NCI-H1417 treated with DMSO at 0.1 percent for 48 hours (cell line): ENCODE measurements at regions not wholly inside any gene's neighbourhood (a gene's known extent, or its start where the extent isn't known, plus 50 kb on each side); places are given as distances from the start of the nearest gene placed in this dataset.
"Not testable (repeated sequence)": the region's sequence is repeated elsewhere in the genome, so short reads cannot be mapped to it uniquely, and the experiment has no call there.

ENCODE experiments used
- DNase-seq: peaks from one replicate; lab custom pipeline; 2025; lab: John Stamatoyannopoulos, UW

DNA sequence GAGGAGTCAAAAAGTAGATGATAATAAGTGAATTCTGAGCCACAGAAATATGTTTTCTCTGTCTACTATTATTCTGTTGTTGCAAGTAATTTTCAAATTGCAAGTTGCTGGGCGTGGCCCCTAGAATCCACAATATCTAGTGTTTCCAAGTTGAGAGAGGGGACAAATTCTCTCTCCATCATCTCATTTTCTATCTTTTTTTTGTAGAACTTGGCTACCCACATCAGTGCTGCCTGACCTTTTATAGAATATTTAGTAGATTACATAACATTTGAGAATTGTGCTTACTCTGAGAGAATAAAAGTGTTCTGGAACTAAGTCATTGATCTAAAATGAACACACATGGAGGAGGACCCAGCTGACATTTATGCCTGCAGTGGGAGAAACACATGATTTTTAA is 110.9 kb upstream of the CSNK1A1L start:
- DNase-seq = no peak

DNA sequence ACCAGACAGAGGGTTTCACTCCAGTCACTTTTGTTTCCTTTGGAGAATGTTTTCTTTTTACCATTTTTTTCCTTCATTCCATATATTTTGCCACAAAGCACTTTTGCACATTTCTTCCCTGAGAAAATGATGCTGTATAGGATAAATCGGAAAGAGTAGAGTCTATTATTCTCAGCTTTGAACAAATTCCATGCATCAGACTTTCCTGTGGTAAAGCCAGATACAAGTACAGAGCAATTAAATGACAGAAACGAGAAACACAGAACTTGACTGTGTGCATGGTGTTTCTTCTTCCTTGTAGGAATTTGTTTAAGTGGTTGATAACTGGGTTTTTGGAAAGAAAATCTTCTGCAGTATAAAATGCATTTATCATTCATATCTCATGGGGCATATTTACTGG is 107.4 kb upstream of the CSNK1A1L start:
- no peak for DNase-seq

DNA sequence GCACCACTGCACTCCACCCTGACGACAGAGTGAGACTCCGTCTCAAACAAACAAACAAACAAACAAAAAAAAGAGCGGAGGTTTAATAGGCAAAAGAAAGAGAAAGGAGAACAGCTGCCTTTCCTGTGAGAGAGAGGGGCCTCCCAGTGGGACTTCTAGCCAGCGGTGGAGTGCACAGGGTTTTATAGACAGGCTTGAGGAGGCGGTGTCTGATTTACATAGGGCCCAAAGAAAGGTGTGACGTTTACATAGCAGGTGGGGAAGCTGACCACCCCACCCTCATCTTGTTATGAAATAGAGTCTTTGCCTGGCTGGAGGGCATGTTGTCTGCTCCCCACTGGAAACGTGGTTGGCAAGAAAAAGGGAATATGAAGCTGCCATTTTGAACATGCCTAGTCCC is 106.0 kb upstream of the CSNK1A1L start:
- DNase-seq = no peak

DNA sequence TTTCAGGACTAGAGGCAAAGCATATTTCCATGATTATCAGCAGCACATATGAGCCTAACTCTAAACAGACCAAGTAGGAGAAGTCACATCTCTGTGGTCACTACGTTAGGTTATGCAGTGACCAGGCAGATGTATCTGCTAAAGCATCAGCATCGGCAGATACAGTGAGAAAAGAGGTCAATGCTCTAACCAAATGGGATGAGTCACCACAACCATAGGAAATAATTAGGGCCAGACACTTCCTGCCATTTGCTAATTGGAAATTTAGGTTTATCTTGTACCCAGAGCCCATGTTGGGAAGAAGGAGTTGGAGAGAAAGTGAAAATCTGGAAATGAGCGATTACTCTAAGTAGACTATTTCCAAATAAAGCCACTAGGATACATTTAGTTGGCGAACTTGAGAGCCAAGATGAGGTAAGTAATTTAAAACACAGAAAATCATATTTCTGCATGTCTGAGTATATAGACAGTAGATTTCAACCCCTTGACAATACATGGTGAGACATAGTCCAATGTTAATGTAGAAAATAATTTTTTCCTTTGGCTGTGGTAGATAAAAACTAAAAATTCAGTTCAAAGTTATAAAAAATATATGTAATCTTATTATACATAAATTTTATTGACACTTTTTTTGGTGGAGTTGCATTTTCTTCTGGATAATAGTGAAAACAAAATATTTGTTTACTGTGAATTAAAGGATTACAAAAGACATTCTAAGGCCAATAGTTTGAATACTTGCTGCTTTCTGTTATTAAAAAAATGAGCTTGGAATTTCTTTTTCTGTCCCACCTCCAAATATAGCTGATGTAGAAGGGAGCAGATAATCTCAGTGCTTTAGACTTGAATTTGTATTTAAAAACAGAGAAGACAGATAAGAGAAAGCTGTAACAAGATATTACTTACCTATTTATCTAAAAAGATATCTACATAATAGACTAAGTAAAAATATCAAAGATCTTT is 104.4 kb upstream of the CSNK1A1L start:
- DNase-seq = no peak

DNA sequence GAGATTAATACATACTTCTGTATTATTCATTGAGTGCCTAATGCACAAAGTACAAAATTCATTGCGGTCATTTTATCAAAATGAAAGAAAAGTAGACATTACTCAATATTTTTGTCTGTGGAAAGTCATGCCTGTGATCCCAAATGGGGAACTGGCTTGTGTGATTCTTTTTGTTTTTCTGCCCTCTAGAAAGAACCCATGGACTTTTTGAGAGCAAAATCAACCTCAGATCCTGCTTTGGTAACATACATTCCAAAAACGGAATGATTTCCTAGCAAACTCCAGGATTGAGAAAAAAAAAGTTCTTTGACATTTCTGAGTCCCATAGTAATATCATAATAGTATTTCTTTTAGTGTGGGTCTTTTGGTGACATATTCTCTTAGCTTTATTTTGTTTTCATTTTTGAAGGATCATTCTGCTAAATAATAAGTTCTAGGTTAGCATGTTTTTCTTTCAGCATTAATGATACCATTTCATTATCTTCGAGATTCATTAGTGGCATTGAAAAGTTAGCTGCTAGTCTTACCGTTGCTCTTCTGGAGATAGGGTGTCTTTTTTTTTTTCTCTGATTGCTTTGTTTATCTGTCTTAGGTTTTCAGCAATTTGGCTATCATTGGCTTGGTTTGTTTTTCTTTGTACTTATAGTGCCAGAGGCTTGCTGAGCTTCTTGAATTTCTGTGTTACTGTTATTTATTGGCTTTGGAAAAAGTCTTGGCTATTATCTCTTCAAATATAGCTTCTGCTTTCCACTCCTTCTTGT is 102.4 kb upstream of the CSNK1A1L start:
- DNase-seq = no peak

DNA sequence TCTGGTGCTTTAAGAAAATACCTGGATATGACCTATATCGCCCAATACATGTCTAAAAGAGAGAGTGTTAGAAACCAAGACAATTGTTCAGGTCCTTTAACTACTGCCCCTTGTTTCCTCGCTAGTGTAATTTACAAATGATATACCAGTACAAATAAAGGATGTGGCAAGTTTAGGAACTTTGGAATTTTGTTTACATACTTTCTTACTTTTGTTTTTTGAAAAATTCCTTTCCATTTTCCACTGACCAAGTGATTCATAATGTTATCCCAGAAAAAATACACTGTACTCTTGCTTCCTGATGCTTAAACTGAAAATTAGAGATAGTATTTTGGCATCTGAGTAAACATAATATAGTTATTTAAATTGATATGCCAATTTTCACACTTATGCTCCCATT is 96.8 kb upstream of the CSNK1A1L start:
- DNase-seq = no peak

DNA sequence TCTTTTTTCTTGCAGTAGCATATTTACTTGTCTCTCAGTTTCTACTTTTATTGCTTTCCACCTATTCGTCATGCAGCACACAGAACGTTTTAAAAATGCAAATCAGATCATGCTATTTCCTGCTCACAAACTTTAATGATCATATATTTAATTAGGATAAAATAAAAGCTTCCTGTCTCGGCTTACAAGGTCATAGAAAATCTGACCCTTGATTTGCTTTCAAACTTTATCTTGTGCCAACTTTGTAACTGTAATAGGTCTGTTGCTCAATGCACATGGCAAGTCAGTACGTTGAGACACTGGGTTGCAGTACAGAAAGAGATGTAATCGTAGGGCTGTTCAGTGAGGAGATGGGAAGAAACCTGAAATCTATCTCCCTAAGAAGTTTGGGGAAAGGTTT is 95.6 kb upstream of the CSNK1A1L start:
- DNase-seq = no peak

DNA sequence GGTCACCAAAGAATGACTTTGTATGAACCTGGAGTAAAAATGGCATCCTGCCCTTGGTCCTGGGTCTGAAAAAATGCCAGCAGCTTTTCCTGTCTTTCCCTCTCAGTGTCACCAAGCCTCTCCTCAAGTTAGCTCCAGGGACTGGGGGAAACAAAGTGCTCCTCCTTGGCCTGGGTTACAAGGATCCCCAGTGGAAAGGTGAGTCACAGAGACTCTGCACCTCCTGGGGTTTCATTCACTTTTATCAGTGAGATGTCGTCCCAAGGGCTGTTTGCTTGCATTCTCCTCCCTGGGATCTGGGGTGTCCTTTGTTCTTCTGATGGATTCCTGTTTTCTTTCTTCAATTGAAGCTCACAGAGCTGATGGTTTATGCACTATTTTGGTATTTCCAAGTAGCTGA is 93.2 kb upstream of the CSNK1A1L start:
- no peak for DNase-seq

DNA sequence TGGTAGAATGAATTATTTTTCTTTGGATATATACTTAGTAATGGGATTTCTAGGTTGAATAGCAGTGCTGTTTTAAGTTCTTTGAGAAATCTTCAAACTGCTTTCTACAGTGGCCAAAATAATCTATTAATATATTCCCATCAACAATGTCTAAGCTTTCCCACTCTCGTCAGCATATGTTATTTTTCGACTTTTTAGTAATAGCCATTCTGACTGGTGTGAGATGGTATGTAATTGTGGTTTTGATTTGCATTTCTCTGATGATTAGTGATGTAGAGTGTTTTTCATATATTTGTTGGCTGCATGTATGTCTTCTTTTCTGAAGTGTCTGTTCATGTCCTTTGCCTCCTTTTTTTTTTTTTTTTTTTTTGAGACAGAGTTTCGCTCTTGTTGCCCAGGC is 90.2 kb upstream of the CSNK1A1L start:
- no peak for DNase-seq

DNA sequence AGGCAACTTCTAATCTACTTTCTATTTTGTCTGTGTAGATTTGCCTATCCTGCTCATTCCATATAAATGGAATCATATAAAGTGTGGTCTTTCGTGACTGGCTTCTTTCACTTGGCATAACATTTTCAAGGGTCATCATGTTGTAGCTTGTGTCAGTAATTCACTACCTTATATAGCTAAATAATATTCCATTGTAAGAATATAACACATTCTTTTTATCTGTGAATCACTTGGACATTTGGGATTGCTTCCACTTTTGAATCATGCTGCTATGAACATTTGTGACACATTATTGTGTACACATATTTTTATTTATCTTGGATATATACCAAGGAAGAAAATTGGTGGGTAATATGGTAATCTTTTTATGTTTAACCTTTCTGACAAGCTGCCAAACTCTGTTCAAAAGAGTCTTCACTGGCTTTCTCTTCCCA is 89.0 kb upstream of the CSNK1A1L start:
- DNase-seq = no peak

DNA sequence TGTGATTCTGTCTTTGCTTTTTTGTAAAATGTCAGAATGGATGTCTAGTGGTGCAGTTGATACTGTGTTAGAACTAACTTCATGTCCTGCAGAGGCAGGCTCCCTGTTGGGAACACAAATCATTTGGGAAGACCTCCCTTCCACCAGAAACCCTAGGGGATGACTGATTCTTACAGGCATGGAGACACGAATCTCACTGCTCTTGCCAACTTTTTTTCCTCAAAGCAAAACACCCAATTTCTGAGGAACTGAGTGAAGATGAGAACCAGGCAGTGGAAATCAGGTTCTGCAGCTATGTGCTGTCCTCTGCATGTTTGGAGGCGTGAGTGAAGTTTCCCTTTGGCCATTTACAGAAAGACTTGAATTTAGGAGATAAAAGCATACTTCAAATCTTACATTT is 87.5 kb upstream of the CSNK1A1L start:
- DNase-seq = no peak

DNA sequence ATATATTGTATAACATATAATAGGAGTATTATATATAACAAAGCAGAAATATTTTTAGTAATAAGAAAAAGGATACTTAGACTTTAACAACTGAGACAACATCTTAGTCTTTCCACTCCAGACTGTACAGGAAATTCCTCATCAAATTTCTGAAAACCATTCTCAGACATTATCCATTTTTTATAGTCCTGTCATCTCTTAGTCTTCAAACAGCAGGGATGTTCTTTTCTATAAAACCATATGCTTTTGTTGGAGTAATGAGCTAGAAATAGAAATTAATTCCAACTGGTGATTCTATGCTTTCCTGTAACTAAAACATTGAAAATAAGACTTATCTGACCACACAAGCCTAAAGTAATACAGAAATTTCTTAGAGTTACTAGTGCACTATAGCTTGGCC is 82.2 kb upstream of the CSNK1A1L start:
- no peak for DNase-seq

DNA sequence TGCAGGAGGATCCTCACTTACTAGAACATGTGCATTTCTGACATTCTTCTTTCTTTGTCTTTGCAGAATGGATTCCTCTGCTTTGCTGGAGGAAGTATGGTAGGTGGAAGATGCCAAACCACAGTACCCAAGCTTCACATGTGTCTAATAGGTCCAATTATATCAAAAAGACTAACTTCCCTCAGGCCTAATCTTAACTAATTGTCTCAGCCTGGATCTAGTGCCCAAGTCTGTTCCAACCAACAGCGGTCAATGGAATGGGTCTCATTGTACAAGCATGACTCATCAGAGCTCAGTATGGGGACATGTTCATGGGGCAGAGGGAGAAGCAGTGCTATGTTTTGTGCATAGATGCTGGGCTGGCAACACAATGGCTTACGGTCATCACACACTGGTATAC is 81.6 kb upstream of the CSNK1A1L start:
- no peak for DNase-seq

DNA sequence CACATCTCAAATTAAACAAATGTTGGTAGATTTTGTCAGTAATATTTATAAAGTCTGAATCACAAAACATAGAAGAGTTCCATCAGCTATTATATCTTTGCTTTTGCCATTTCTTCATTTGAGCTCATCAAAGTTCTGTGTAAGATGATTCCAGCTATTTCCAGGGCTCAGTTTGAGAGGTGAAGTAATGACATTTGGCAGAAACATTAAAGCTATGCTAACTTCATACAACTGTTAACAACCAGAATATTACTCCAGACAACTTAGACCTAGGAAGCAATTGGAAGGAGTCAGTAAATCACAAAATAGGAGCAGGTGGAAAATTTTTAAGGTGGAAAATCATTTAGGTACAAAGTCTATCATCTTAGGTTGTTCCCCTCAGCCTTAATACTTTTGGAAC is 76.2 kb upstream of the CSNK1A1L start:
- no peak for DNase-seq

DNA sequence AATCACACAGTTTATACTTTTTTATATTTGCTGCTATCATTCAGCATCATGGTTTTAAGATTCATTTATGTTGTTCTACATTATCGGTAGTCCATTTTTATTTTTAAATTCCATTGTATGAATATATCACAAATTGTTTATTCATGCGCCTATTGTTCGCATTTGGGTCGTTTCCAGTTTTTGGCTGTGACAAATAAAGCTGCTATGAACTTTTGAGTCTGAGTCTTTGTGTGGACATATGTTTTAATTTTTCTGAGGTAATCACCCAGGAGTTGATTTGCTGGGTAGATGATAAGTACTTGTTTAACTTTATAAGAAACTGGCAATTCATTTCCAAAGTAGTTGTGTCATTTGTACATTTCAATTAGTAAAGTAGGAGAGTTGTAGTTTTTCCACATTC is 74.2 kb upstream of the CSNK1A1L start:
- DNase-seq = no peak

DNA sequence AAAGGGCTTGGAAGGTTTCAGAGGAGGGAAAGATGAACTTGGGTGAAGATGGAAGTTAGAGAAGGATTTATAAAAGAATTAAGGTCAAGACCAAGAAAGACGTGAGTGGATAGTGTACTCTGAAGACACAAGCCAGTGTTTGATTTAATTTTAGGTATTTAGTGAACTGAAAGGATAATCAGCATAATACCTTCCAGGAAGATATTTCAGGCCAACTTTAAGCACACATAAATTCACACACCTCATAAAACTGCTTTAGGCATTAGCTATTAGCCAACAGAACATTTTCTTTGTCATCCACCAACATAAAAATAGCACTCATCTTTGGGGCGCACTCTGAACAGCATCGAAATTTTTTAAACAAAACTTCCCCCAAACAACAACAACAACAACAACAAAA is 71.7 kb upstream of the CSNK1A1L start:
- no peak for DNase-seq

DNA sequence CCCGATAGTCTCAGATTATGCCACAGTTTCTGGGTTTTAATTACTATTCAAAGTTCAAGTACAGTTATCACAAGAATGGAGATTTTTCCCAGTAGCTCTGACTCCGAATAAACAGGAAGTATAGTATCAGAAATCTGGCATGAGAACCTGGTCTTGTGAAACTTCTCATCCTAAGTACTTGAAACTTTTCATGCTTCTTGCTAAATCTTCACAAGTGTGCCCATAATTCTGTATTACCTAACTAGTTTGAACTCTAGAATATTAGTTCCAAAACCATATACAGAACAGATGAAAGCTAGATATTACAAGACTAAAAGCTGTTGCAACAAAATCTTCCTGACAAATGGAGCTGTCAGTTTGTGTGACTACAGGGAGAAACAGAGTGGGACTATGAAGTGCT is 70.5 kb upstream of the CSNK1A1L start:
- no peak for DNase-seq

DNA sequence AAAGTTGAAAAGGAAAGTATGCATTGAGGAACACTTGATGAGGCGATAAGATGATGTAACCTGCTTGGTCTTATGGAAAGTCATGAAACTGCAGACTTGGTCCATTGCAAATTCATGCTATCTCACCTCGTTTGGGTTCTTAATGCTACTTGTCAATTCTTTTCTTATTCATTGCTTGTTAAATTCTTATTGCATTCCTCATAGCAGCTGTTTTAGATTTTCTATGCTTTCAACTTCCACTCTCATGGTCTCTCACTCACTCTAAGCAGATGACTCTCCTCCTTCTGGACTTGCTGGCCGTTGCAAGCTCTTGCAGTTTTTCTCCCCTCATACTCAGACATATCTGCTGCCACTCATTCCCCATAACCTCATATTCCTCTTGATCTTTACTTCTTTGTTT is 67.8 kb upstream of the CSNK1A1L start:
- DNase-seq = no peak

DNA sequence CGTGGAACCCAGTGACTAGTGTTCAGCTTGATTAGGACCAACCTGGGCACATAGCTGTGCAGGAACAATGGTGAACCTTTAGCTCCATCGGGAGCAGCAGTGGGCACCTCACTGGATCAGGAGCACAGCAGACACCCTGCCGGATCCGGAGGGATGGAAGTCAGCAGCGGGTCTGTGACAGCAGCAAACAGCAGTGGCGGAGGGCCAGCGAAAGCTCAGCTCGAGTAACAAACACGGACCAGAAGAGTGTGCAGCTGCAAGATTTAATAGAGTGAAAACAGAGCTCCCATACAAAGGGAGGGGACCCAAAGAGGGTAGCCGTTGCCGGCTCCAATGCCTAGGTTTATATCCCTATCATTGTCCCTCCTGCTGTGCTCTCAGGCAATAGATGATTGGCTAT is 66.8 kb upstream of the CSNK1A1L start:
- not testable (repeated sequence) for DNase-seq

DNA sequence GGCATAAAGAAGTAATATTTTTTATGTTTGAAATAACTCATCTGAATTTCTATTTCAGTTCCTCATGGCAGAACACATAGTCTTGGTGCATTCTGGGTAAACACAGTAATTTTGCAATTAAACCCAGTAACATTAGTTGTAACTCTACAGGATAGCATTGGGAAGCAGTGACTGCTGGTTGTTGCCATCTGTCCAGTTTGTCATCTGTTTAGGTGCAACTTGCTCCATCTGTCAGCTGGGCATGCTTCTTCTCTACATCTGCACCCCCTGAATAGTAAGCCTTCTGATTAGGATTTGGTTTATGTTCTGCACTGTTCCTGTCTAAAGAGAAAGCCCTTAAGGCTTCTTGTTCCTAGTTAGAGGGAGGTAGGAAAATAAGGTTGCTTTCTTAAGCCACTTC is 63.5 kb upstream of the CSNK1A1L start:
- DNase-seq = no peak

DNA sequence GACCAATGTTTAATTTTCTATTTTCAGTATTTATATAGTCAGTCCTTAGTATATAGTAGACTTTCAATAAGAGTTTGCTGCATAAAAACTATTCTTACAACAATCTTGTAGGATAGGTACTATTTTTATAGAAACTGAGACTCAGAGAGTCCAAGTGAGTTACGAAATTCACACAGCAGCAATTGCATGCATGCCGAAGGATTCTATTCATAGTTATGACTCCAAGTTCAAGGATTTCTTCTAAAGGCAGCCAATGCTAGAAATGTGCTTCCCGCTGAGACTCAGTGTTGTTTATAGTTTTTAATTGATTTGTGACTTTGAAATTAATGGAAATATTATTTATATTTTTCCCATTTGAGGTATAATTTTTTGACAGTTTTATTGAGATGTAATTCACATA is 62.7 kb upstream of the CSNK1A1L start:
- DNase-seq = no peak

DNA sequence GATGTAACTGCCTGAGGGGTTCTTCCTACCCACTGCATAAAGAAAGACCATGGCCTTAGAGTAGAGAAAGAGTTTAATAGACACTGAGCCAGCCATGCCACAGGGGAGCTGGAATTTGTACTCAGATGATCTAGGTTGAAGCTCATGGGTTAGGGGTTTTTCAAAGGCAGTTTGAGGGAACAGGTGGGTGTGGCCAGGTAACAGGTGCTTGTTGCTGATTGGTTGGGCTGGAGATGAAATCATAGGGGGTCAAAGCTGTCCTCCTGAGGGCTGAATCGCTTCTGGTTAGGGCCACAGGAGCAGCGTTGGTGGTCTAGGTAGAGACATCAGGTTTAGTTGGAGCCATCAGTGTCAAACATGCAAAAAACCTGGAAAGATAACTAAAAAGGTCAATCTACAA is 59.2 kb upstream of the CSNK1A1L start:
- DNase-seq = no peak

DNA sequence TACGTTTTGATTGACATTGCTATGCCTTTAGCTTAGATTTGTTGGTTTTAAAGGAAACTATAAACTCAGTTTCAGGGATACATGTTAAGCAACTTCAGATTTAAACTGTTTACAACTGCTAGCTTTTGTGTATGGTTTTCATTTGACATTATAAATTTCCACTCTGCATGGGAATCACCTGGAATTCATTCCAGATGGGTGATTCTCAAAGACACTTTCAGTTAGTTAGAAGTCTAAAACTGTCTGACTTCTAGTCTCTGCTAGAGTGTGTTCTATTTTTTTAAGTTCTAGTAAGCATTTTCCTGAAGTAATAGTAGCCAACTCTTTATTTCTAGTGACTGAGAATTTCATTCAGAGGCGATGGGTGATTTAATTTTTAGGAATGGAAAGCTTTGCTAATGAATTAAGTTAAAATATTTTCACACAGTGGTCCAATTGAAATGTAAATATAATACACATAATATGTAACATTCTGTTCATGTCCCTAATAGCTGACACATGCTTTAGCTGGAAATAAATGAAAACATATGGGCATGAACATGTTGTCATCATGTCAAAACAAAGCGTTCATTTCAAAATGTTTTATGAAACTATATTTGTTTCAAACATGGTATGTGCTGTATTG is 58.3 kb upstream of the CSNK1A1L start:
- DNase-seq = no peak
